ENCODE measurements at regions not wholly inside any gene's neighbourhood (a gene's known extent, or its start where the extent isn't known, plus 50 kb on each side); places are given as distances from the start of the nearest gene placed in this dataset.

DNA sequence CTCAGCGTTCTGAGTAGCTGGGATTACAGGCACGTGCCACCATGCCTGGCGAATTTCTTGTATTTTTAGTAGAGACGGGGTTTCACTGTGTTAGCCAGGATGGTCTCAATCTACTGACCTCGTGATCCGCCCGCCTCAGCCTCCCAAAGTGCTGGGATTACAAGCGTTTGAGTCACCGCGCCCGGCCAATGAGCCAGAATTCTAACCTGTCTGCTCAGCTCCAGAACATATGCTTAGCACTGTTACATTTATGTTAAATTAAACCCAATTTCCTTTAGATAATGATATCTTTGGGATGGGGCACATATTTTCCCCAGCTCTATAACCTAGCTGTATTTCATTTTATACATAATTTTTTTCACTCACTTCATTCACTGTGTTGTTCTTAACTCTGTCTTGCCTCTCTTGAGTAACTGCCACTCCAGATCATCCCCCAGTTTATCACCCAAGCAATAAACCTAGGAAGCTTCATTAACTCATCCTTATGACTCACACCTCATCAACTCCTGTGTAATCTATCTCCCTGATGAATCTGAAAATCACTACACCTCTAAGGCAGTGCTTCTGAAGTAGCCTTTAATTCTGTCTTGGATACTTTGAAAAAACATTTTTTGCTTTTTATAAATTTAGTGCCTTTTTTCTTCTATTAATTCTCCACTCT, 559.7 kb upstream of the ZWINT start:
- H3K9me3 Mint-ChIP-seq: peaks cover 5 to 12% of the 10 kb centered on the region in 2 donors
- H3K4me1 Mint-ChIP-seq: no peaks in the 10 kb centered on the region
- DNase-seq (no peak), ATAC-seq (replicated peaks) (no peak)
- no peaks in the 10 kb centered on the region for H3K27me3 Mint-ChIP-seq
- H3K4me3 Mint-ChIP-seq: no peak overlapping the region
- H3K36me3 Mint-ChIP-seq: no peaks in the 10 kb centered on the region
- H3K27ac Mint-ChIP-seq: no peak overlapping the region

DNA sequence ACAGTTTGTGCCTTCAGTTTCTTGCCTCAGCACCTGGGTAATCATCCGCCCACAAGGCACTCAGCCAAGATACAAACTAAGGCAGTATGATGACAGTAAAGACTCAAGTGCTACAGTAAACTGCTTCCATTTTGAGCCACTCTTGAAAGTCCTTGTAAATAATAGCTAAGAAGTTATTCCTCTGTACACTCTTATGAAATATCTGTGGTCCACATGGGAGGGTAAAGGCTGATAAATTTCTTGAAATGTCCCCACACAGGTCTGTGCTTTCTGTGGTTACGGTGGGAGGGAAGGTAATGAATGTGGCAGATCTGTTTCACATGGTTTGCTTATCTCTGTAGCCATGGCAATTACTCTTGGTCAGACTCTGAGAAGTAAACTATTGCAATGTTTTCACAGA, 551.0 kb upstream of the ZWINT start:
- Mint-ChIP-seq H3K4me3 (no peak overlapping the region), H3K36me3 (no peaks in the 10 kb centered on the region), H3K27me3 (no peaks in the 10 kb centered on the region), H3K9me3 (peaks cover 2 to 4% of the 10 kb centered on the region in 2 donors), H3K4me1 (no peaks in the 10 kb centered on the region), H3K27ac (no peak overlapping the region)
- no peak for DNase-seq
- no peak for ATAC-seq (replicated peaks)

DNA sequence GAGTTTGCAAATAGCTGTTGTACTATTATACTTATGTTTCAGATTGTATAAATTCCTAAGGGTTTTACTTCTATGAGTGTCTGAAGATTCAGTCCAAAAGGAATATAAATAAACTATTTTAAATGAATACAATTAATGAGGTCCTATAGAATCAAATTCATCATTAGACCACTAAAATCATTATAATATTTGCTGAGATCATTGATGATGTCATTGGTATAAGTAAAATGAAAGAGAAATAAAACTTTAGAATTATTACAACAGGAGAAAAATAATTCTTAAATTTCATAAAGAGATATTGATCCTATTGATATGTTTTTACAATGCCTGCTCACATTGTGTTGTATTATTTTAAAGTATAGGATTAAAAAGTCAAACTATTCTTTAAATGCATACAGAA, 544.0 kb upstream of the ZWINT start:
- ATAC-seq (replicated peaks) (no peak), DNase-seq (no peak)
- Mint-ChIP-seq H3K27me3 (no peaks in the 10 kb centered on the region), H3K4me1 (no peaks in the 10 kb centered on the region), H3K36me3 (no peaks in the 10 kb centered on the region), H3K27ac (no peak overlapping the region), H3K4me3 (no peak overlapping the region), H3K9me3 (no peaks in the 10 kb centered on the region)

DNA sequence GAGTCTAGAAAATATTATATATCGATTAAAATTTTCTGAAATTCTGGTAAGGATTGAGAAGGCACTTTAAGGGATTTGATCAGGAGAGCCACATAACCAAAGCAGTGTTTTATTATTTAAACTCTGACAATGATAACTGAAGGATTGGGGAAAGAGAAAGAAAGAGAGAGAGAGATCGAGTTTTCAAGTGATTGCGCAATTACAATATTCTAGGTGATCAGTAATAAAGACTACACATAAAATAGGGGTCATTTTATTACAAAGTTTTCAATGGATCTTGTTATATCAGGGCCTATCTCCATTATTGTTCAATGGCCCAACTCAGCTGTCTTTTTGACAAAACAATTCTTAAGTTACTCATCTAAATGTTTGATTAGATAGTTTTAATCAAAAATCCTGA, 541.5 kb upstream of the ZWINT start:
- no peaks in the 10 kb centered on the region for H3K4me1 Mint-ChIP-seq
- no peak overlapping the region for H3K4me3 Mint-ChIP-seq
- H3K36me3 Mint-ChIP-seq: no peaks in the 10 kb centered on the region
- ATAC-seq (replicated peaks) (no peak), DNase-seq (no peak)
- H3K27me3 Mint-ChIP-seq: no peaks in the 10 kb centered on the region
- no peak overlapping the region for H3K27ac Mint-ChIP-seq
- H3K9me3 Mint-ChIP-seq: no peaks in the 10 kb centered on the region

DNA sequence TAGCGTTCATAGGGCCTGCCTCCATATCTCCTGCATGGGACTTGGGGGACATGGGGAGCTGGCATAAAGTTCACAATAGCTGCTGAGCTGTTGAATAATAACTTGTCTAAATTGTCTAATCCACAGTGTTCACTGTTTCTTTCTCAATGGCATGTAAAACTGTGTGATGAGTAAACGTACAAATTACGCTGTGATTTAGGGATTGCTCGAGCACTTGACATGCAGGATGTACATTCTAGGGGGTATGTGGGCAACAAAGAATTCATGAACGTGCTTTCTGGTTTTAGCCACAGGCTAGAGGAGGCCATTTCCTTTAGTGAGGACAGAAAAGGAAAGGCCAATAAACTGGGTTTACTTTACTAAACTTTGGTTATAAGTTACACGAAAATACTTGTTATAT, 534.2 kb upstream of the ZWINT start:
- no peak for ATAC-seq (replicated peaks)
- H3K9me3 Mint-ChIP-seq: peaks cover 2 to 5% of the 10 kb centered on the region in 2 donors
- H3K4me3 Mint-ChIP-seq: no peak overlapping the region
- no peak for DNase-seq
- no peaks in the 10 kb centered on the region for H3K4me1 Mint-ChIP-seq
- H3K27ac Mint-ChIP-seq: no peak overlapping the region
- no peaks in the 10 kb centered on the region for H3K27me3 Mint-ChIP-seq
- H3K36me3 Mint-ChIP-seq: no peaks in the 10 kb centered on the region

DNA sequence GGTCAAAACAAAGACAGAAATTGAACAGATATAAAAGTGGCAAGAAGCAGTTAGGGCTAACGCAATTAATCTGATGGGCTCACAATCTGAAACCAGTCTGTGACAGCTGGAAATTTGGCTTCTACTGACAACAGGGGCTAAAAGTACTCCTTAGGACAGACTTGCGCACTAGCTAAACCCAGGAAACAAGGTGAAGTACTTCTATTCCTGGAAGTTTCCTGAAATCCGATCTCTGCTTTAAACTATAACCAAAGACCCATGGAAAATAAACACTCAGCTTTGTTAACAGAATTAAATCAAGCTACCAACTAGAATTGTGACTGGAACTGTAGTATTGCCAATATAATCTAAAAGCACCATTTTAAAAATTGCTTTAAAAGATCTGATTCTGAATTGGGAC, 520.2 kb upstream of the ZWINT start:
- Mint-ChIP-seq H3K27ac (no peak overlapping the region), H3K4me3 (no peak overlapping the region), H3K36me3 (no peaks in the 10 kb centered on the region), H3K27me3 (no peaks in the 10 kb centered on the region), H3K9me3 (peaks cover 0 to 4% of the 10 kb centered on the region in 2 donors), H3K4me1 (no peaks in the 10 kb centered on the region)
- ATAC-seq (replicated peaks): no peak
- no peak for DNase-seq

DNA sequence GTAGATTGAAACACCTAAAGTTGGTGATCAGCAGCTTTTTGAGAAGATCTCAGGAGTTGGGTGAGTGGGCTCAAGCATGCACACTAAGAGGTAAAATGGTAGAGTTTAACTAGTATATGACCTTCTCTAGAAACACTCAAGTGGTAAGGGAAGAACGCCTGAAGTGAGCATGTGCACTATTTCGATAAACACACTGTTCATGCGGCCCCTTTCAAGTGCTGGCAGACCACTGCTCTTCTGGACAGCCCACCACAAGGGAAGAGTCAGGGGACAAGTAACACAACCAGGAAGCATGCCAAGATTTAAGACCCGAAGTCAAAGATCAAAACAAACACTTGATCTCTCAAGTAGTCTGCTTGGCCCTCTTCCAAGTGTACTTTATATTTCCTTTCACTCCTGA, 519.5 kb upstream of the ZWINT start:
- Mint-ChIP-seq H3K9me3 (peaks cover 0 to 4% of the 10 kb centered on the region in 2 donors), H3K4me1 (no peaks in the 10 kb centered on the region), H3K27ac (no peak overlapping the region), H3K27me3 (no peaks in the 10 kb centered on the region), H3K36me3 (no peaks in the 10 kb centered on the region), H3K4me3 (no peak overlapping the region)
- no peak for DNase-seq
- ATAC-seq (replicated peaks): no peak

DNA sequence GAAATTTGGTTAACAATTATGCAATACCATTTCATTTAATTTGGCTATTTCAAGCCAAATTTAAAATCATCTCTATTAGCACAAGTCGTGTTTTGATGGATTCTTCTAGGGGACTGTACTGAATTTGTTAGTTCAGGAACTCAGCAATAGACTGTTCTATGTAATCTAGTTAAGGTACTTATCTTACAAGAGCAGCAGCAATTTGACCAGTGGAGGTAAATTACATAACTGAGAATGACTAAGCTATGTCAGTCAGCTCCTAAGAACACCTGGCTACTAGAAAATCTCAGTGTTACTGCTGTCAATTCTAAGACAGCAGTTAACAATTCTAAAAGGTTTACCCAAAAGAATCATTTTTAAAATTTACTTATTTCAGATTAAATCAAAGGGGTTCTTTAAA, 513.9 kb upstream of the ZWINT start:
- Mint-ChIP-seq H3K36me3 (no peaks in the 10 kb centered on the region), H3K4me1 (no peaks in the 10 kb centered on the region), H3K4me3 (no peak overlapping the region), H3K27me3 (no peaks in the 10 kb centered on the region), H3K27ac (no peak overlapping the region), H3K9me3 (peaks cover 0 to 2% of the 10 kb centered on the region in 2 donors)
- no peak for ATAC-seq (replicated peaks)
- DNase-seq: no peak

DNA sequence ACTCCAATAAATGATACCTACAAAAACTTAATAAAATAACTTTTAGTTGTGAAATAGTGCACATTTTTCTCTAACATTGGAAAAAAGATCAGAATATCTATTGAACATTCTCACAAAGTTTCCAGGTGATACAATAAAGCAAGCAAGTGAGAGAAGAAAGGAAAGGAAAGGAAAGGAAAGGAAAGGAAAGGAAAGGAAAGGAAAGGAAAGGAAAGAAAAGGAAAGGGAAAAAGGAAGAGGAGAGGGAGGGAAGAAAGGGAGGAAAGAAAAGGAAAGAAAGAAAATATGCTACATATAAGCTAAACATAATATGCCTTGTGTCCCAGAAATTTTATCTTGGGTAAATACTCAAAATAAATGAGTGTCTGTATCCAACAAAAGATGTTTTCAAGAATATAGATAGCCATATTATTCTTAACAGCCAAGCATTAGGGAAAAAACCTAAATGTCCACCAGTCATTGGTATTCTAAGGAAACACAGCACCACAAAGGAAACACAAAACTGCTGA, 510.2 kb upstream of the ZWINT start:
- ATAC-seq (replicated peaks): no peak
- Mint-ChIP-seq H3K27ac (no peak overlapping the region), H3K27me3 (no peaks in the 10 kb centered on the region), H3K9me3 (peaks cover 0 to 2% of the 10 kb centered on the region in 2 donors), H3K4me3 (no peak overlapping the region), H3K4me1 (no peaks in the 10 kb centered on the region), H3K36me3 (no peaks in the 10 kb centered on the region)
- DNase-seq: no peak

DNA sequence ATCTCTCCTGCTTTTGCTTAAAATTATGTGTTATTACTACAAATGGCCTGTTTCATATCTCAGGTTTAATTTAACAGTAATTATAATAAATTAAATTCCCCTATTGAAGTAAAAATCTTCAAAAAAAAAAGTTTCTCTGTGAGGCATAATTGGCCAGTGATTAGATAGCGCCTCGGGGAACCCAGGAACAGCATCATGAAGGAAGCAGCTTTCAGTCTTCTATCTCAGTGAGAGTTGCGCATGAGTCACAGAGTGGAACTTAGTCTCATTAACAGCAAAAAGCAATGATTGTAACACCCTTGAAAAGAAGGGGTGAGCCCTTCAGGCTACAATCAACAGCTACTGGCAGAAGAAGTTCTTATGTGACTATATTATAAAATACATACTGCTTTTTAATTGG, 506.2 kb upstream of the ZWINT start:
- no peak overlapping the region for H3K4me3 Mint-ChIP-seq
- H3K4me1 Mint-ChIP-seq: no peaks in the 10 kb centered on the region
- DNase-seq: no peak
- peaks cover 0 to 5% of the 10 kb centered on the region in 2 donors for H3K9me3 Mint-ChIP-seq
- no peaks in the 10 kb centered on the region for H3K36me3 Mint-ChIP-seq
- H3K27ac Mint-ChIP-seq: no peak overlapping the region
- no peak for ATAC-seq (replicated peaks)
- no peaks in the 10 kb centered on the region for H3K27me3 Mint-ChIP-seq

DNA sequence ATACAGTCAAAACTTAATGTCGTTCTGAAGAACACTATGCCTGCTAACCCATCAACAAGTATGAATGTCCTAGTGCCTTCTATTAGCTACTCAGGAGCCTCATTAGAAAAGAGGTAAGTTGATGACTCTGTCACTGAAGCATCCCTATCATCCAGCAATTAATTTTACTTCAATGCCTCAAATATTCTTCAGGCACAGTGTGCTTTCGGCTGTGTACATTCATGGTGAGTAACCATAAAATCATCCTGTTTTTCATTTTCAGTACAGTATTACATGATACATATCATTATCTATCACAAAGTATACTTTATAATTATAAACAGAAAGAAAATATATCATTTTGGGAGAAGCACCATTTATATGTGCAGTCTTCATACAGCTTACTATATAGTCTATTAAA, 495.5 kb upstream of the ZWINT start:
- no peaks in the 10 kb centered on the region for H3K4me1 Mint-ChIP-seq
- no peaks in the 10 kb centered on the region for H3K36me3 Mint-ChIP-seq
- no peaks in the 10 kb centered on the region for H3K9me3 Mint-ChIP-seq
- H3K27me3 Mint-ChIP-seq: no peaks in the 10 kb centered on the region
- ATAC-seq (replicated peaks) (no peak), DNase-seq (no peak)
- no peak overlapping the region for H3K4me3 Mint-ChIP-seq
- H3K27ac Mint-ChIP-seq: no peak overlapping the region

DNA sequence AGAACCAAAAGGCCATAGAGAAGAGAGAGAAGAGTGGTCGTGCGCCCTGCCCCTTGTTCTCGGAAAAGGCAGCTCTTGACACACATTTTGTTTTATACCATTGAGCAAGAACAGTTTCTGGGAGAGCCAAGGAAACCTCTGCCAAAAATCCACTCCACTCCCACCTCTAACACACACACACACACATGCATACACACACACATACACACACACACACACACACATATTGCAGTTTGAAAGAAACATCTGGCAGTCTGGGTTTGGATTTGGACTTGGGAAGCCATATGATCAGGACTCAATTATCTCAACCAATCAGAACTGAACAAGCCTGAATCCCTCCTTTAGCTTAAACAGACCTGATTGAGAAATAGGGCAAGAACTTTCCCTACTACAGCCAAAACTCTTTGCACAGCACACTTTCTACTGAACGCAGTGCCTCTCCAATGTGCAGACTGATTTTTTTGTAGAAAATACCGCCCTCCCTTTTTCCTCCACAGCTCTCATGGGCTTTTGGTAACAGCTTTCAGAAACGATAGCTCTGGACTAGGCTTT, 484.0 kb upstream of the ZWINT start:
- no peak overlapping the region for H3K4me3 Mint-ChIP-seq
- no peaks in the 10 kb centered on the region for H3K9me3 Mint-ChIP-seq
- H3K4me1 Mint-ChIP-seq: no peaks in the 10 kb centered on the region
- no peak for DNase-seq
- H3K27ac Mint-ChIP-seq: no peak overlapping the region
- no peaks in the 10 kb centered on the region for H3K36me3 Mint-ChIP-seq
- no peak for ATAC-seq (replicated peaks)
- H3K27me3 Mint-ChIP-seq: no peaks in the 10 kb centered on the region

DNA sequence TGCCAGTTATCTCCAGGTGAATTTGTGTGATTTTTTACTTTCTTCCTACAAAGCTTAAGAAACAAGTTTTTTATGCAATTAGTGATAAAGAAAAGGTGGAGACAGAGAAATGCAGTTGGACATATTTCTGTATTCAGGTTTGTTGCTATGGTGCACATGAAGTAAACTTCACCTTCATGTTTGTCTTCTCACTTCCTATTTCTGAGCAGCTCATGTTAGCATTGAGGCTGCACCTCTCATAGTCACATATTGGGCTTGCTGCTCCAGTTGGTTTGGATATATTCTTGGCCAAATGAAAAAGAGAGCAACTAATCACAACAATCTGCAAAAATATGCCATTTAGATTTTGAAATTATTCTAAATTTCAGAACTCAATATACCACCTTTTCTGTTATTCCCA, 475.6 kb upstream of the ZWINT start:
- Mint-ChIP-seq H3K27ac (no peak overlapping the region), H3K27me3 (no peaks in the 10 kb centered on the region), H3K4me3 (no peak overlapping the region), H3K9me3 (no peaks in the 10 kb centered on the region), H3K36me3 (no peaks in the 10 kb centered on the region), H3K4me1 (no peaks in the 10 kb centered on the region)
- ATAC-seq (replicated peaks) (peak in 1 of 2 donors; percentile 43), DNase-seq (no peak)

DNA sequence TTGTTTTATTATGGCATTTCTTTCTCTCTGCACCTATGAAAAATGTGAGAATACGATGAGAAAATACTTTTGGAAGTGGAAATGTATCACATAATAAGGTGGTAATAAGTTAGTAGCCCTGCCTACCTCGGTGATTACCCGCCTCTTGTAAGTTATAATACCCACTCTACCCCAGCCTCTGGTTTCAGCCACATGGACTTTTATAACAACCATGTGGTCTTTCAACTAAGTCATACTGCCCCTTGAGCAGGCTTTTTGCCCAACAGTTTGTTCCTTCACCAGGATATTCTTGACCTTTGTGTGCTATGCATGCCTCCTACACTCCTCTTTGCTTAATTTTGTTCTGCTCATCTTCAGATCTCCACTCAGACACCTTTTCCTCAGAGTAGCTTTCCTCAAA, 470.6 kb upstream of the ZWINT start:
- Mint-ChIP-seq H3K9me3 (no peaks in the 10 kb centered on the region), H3K27ac (no peak overlapping the region), H3K27me3 (no peaks in the 10 kb centered on the region), H3K4me3 (no peak overlapping the region), H3K36me3 (no peaks in the 10 kb centered on the region), H3K4me1 (no peaks in the 10 kb centered on the region)
- no peak for ATAC-seq (replicated peaks)
- DNase-seq: no peak

DNA sequence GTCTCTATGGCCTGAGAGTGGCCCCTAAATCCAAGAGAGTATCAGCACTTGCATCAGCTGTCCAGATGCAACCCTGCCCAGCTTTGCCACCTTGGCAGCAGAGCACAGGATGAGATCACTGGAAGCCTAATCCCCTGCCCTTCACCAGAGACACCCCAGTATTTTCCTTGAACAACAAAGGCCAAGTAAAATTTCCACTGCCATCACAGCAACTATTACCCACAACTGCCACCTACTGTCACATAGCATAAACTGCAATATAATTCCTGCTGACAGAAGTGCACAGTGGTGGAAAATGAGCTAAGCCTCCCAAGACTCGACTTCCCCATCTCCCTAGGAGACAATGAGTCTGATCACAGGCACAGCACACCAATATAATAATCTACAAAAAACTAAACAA, 462.8 kb upstream of the ZWINT start:
- Mint-ChIP-seq H3K4me3 (no peak overlapping the region), H3K4me1 (no peaks in the 10 kb centered on the region), H3K27ac (no peak overlapping the region), H3K27me3 (no peaks in the 10 kb centered on the region), H3K36me3 (no peaks in the 10 kb centered on the region), H3K9me3 (peaks cover 1 to 11% of the 10 kb centered on the region in 2 donors)
- DNase-seq (no peak), ATAC-seq (replicated peaks) (peak; percentile 23 to 41)
